ENCODE measurements at regions not wholly inside any gene's neighbourhood (a gene's known extent, or its start where the extent isn't known, plus 50 kb on each side); places are given as distances from the start of the nearest gene placed in this dataset.

- DNase-seq (ENCODE audit: low spot score) = no peak
- no peaks in the 10 kb centered on the region for H3K4me1 ChIP-seq
- H3K4me3 ChIP-seq = no peak overlapping the region
- peaks cover 0 to 6% of the 10 kb centered on the region in 2 donors for H3K27me3 ChIP-seq
- no peak overlapping the region for H3K27ac ChIP-seq
- TF ChIP-seq CTCF (IDR thresholded peaks at IDR 0.05) = no peak
- no peaks in the 10 kb centered on the region for H3K36me3 ChIP-seq
- H3K9me3 ChIP-seq = no peaks in the 10 kb centered on the region
Measured at GRCh38 chr17:79377230-79377786, 233.5 kb downstream of the RBFOX3 start.

GRCh38 chr17:79374807-79375206, 236.0 kb downstream of the RBFOX3 start:
- Histone ChIP-seq H3K27ac (no peak overlapping the region), H3K36me3 (no peaks in the 10 kb centered on the region), H3K4me1 (no peaks in the 10 kb centered on the region), H3K9me3 (no peaks in the 10 kb centered on the region), H3K27me3 (peaks cover 0 to 6% of the 10 kb centered on the region in 2 donors), H3K4me3 (no peak overlapping the region)
- no peak for TF ChIP-seq CTCF (IDR thresholded peaks at IDR 0.05)
- no peak for DNase-seq (ENCODE audit: low spot score)

- peaks cover 0 to 6% of the 10 kb centered on the region in 2 donors for H3K27me3 ChIP-seq
- H3K4me3 ChIP-seq = no peak overlapping the region
- DNase-seq (ENCODE audit: low spot score) = no peak
- H3K9me3 ChIP-seq = no peaks in the 10 kb centered on the region
- no peaks in the 10 kb centered on the region for H3K4me1 ChIP-seq
- H3K36me3 ChIP-seq = no peaks in the 10 kb centered on the region
- no peak overlapping the region for H3K27ac ChIP-seq
- no peak for TF ChIP-seq CTCF (IDR thresholded peaks at IDR 0.05)
Measured at GRCh38 chr17:79374087-79374689, 236.7 kb downstream of the RBFOX3 start.

- Histone ChIP-seq H3K27me3 (no peaks in the 10 kb centered on the region), H3K36me3 (no peaks in the 10 kb centered on the region), H3K9me3 (no peaks in the 10 kb centered on the region), H3K4me3 (no peak overlapping the region), H3K4me1 (no peaks in the 10 kb centered on the region), H3K27ac (no peak overlapping the region)
- DNase-seq (ENCODE audit: low spot score) = no peak
- TF ChIP-seq CTCF (IDR thresholded peaks at IDR 0.05) = no peak
Measured at GRCh38 chr17:79372470-79373238, 238.2 kb downstream of the RBFOX3 start.

GRCh38 chr17:79371984-79372383, 238.9 kb downstream of the RBFOX3 start:
- no peak for TF ChIP-seq CTCF (IDR thresholded peaks at IDR 0.05)
- Histone ChIP-seq H3K27me3 (no peaks in the 10 kb centered on the region), H3K27ac (no peak overlapping the region), H3K36me3 (no peaks in the 10 kb centered on the region), H3K4me1 (no peaks in the 10 kb centered on the region), H3K9me3 (no peaks in the 10 kb centered on the region), H3K4me3 (no peak overlapping the region)
- no peak for DNase-seq (ENCODE audit: low spot score)
